HG03159 (cell line): ENCODE measurements at regions not wholly inside any gene's neighbourhood (a gene's known extent, or its start where the extent isn't known, plus 50 kb on each side); places are given as distances from the start of the nearest gene placed in this dataset.

ENCODE experiments used
- ATAC-seq: cut with Tn5 transposase; IDR thresholded peaks from one replicate; pipeline ENCODE4 v1.9.1; 2021; ENCODE audit warnings: mild to moderate bottlenecking, moderate library complexity; ENCODE audit not compliant: unreplicated experiment

- ATAC-seq = no peak
Observed at GRCh38 chr14:61891810-61892209, 129.6 kb downstream of the SNAPC1 start.

- no peak for ATAC-seq
Observed at GRCh38 chr14:61893371-61893940, 131.2 kb downstream of the SNAPC1 start.

- no peak for ATAC-seq
Observed at GRCh38 chr14:61894452-61895077, 132.3 kb downstream of the SNAPC1 start.

- ATAC-seq = no peak
Observed at GRCh38 chr14:61897300-61897699, 135.1 kb downstream of the SNAPC1 start.

DNA sequence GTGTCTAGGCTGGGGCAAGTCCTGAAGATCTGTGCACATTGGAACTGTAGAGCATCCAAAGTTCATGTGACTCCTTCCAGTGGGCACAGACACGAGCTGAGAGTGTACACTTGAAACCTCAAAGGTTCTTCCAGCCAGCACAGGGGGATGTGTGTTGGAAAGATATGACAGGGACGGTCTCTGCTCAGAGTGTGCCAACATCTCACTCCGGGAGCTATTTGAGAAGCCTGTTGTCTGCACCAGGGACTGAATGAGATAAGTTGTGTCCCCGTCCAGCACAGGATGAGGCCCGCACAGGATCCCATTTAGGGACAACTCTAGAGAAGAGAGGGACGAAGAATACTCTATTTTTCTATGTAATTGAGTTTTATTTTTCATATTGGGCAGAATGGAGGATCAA is 136.3 kb downstream of the SNAPC1 start:
- ATAC-seq = no peak

DNA sequence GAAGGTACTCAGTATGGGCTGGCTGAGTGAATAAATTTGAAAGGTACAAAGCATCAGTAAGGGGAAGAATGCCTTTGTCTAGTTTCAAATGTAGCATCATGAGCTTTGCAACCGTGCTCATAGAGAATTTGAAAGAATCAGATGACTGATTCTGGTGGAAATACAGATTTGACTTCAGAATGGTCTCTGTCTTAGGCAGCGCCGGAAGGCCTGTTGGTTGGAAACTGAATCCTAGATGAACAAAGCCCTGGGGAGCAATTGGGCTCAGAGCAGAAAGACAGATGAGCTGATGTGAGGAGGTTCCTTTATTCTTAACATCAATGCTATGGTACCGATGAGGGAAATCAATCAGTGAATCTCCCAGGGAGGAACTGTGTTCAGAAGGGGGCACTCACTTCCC is 137.3 kb downstream of the SNAPC1 start:
- no peak for ATAC-seq

- ATAC-seq = no peak
Observed at GRCh38 chr14:61904946-61905345, 142.7 kb downstream of the SNAPC1 start.

GRCh38 chr14:61911574-61911973 is 149.4 kb downstream of the SNAPC1 start:
- no peak for ATAC-seq

GRCh38 chr14:61918998-61919397 is 156.8 kb downstream of the SNAPC1 start:
- ATAC-seq = no peak

DNA sequence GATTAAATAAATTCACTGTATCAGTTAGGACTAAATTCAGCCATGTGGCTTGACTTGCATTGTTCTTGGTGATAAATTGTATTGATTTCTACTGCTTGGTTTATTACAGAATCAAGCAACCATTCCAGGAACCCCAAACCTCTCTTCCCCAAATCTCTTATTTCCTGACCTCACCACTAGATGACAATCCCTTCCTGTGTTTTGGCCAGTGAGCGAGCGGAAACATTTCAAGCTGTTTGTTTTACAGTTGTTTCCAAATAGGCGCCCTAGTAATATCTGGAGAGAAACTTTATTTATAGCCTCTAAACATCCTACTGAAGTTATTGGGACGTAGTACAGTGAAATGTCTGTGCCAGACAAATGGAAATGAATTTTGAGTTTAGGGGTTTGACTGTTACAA is 161.1 kb downstream of the SNAPC1 start:
- no peak for ATAC-seq

GRCh38 chr14:61925043-61925442 is 162.8 kb downstream of the SNAPC1 start:
- ATAC-seq = peak; percentile 47

- ATAC-seq = no peak
Observed at GRCh38 chr14:61925732-61926435, 163.7 kb downstream of the SNAPC1 start.

DNA sequence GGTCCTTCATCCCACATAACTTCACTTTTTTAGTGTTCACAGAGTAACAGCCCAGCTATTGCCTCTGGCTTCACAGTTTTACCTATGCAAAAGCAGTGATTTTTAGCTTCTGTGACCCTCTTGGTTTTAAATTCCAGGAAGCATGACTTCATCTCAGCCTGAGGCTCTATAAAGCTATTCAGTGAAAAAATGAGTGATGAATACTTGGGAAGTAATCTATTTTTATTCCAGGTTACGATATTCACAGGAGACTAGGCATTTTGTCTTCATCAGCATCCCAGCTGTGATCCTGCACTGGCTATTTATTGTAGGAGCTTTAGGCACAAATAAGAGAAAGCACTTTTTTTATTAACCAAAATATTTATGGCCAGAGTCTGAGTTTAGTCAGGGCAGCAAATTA is 164.8 kb downstream of the SNAPC1 start:
- ATAC-seq = no peak

GRCh38 chr14:61927520-61927919 is 165.3 kb downstream of the SNAPC1 start:
- no peak for ATAC-seq

GRCh38 chr14:61928300-61928699 is 166.1 kb downstream of the SNAPC1 start:
- ATAC-seq = no peak

DNA sequence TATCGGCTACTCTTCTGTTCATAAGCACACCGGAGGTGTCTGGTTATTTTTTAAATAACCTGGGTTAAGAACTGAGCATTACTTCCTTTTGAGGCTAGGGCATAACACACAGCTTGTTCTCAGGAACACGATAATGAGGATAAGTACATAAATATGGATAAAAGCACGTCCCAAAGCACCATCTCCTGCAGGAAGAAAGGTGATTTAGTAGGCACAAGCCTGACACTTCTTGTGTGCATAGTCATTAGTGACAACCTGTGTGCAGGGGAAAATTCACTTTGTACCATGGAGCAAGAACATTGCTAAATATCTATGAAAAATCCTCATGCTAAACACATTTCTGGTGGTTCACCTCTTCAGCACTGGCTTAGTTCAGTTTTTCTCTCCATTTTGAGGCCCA is 166.5 kb downstream of the SNAPC1 start:
- no peak for ATAC-seq

GRCh38 chr14:61929651-61930050 is 167.4 kb downstream of the SNAPC1 start:
- no peak for ATAC-seq

DNA sequence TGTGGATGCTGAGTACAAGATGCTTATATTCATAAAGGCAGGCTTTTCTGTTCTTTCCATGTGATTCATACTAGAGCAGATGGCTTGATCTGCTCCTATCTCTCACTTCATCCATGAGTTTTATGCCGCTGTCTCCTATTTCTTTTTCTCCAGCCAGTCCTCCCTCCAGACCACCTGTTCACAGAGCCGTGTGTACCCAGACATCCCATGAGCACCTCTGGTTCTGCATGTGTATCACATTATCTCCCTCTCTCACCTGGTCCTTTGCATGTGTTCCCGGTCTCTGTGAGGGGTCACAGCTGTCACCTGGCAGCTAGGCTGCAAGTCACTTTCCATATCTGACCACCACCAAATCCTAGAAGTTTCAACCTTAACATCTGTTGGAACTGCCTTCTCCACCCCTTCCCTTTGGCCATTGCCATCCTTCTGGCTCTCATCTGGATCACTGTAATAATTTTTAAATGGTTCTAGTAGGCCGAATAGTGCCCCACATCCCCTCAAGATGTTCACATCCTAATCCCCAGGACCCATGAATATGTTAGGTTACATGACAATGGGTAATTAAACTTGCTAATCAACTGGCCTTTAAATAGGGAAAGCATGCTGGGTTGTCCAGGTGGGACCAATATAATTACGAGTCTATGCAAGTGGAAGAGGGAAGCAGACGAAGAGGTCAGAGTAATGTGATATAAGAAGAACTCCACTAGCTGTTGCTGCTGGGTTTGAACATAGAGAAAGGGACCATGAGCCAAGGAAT is 168.1 kb downstream of the SNAPC1 start:
- no peak for ATAC-seq

- no peak for ATAC-seq
Observed at GRCh38 chr14:61932974-61933373, 170.8 kb downstream of the SNAPC1 start.

DNA sequence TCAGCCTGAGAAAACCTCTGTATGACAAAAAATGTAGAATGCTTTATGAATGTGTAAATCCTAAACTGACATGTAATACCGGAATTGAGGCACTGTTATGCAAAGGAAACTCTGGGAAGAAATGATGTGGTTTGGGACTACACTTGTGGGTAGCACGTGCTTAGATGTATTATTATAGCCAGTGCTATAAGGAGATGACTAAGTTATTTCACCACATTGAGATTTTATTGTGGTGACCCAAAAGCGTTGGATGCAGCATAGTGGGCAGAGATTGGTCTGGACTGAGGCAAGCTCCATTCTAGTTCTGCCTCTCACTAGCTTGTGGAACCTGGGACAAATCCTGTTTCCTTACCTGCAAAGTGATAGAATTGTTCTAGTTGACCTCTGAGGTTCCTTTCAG is 172.2 kb downstream of the SNAPC1 start:
- ATAC-seq = no peak

- ATAC-seq = no peak
Observed at GRCh38 chr14:61939776-61940175, 177.6 kb downstream of the SNAPC1 start.
